Esophagus muscularis mucosa (tissue), 4 donors: ENCODE measurements at regions not wholly inside any gene's neighbourhood (a gene's known extent, or its start where the extent isn't known, plus 50 kb on each side); places are given as distances from the start of the nearest gene placed in this dataset.
"Not testable (repeated sequence)": the region's sequence is repeated elsewhere in the genome, so short reads cannot be mapped to it uniquely, and the experiment has no call there.

Experiments
- CTCF ChIP-seq, 3 experiments: fragments of 200-600 bp in 2 of 3; fragments of 450-650 bp in 1 of 3; sonication (generic) in 2 of 3; IDR thresholded peaks; one replicate each; pipeline ENCODE4 v1.5.1; 2017 to 2019; ENCODE audit warnings: antibody characterized with exemption in 3 of 3, mild to moderate bottlenecking in 2 of 3, moderate library complexity in 1 of 3
- EP300 ChIP-seq: sonication (generic); formaldehyde crosslinking; IDR thresholded peaks from one replicate; pipeline ENCODE4 v1.6.1; 2017; ENCODE audit warnings: antibody characterized with exemption
- POLR2AphosphoS5 ChIP-seq, 2 donors: sonication (generic); formaldehyde crosslinking; IDR thresholded peaks; one replicate each; pipeline ENCODE4 v1.6.1; 2017; ENCODE audit warnings: antibody characterized with exemption in 2 of 2

GRCh38 chr14:106323970-106324369, 797.6 kb downstream of the TMEM121 start:
- TF ChIP-seq POLR2AphosphoS5 (IDR thresholded peaks at IDR 0.05); CTCF (IDR thresholded peaks at IDR 0.05); EP300: not testable (repeated sequence)
